ENCODE measurements at regions not wholly inside any gene's neighbourhood (a gene's known extent, or its start where the extent isn't known, plus 50 kb on each side); places are given as distances from the start of the nearest gene placed in this dataset.

DNA sequence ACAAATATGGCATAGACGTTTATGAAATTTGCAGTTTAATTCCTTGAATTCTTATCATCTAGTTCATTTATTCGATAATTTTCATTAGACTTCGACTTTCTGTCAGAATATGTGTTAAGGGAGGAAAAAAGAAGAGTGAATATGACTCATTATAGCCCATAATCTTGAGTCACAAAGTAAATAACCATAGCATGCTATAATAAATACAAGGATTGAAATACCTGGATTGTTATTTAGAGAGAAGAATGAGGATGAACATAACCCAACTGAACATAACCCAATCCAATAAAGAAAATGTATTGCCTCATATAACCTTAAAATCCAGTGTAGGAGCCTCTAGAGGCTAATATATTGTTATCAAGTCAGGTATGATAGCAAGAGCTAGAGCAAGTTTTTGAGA, 1858.3 kb upstream of the RAG2 start:
- TF ChIP-seq, protein P1, sequence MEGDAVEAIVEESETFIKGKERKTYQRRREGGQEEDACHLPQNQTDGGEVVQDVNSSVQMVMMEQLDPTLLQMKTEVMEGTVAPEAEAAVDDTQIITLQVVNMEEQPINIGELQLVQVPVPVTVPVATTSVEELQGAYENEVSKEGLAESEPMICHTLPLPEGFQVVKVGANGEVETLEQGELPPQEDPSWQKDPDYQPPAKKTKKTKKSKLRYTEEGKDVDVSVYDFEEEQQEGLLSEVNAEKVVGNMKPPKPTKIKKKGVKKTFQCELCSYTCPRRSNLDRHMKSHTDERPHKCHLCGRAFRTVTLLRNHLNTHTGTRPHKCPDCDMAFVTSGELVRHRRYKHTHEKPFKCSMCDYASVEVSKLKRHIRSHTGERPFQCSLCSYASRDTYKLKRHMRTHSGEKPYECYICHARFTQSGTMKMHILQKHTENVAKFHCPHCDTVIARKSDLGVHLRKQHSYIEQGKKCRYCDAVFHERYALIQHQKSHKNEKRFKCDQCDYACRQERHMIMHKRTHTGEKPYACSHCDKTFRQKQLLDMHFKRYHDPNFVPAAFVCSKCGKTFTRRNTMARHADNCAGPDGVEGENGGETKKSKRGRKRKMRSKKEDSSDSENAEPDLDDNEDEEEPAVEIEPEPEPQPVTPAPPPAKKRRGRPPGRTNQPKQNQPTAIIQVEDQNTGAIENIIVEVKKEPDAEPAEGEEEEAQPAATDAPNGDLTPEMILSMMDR (conservative IDR thresholded peaks at IDR 0.05) = no peak
- Mint-ChIP-seq H3K9me3 (no peaks in the 10 kb centered on the region), H3K4me3 (no peak overlapping the region)

DNA sequence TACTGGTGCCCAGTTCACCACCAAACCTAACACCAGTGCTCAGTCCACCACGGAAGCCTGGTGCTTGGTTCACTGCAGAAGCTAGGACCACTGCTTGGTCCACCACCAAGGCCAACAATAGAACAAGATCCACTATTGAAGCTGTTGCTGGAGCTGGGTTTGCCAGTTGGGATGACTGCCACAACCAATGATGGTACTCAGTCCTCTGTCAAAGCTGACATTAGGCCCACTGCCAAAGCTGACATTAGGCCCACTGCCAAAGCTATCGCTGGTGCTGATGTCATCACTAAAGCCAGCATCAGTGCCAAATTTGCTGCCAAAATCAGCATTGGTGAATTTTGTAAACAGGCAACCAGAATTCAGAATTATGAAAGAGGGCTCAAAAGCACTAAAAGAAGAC, 1850.2 kb upstream of the RAG2 start:
- Mint-ChIP-seq H3K9me3 (no peaks in the 10 kb centered on the region), H3K27ac (no peak overlapping the region), H3K36me3 (no peaks in the 10 kb centered on the region), H3K4me3 (no peak overlapping the region), H3K27me3 (no peaks in the 10 kb centered on the region), H3K4me1 (ENCODE audit: unreplicated experiment) (no peaks in the 10 kb centered on the region)
- TF ChIP-seq, protein P1 (conservative IDR thresholded peaks at IDR 0.05) = no peak
- DNase-seq (ENCODE audit: extremely low spot score, unreplicated experiment) = no peak

More for the DNA sequence above, 1858.3 kb upstream of the RAG2 start:
- no peaks in the 10 kb centered on the region for H3K27me3 Mint-ChIP-seq
- H3K27ac Mint-ChIP-seq = no peak overlapping the region
- H3K4me1 Mint-ChIP-seq (ENCODE audit: unreplicated experiment) = peaks cover 8% of the 10 kb centered on the region
- no peak for DNase-seq (ENCODE audit: extremely low spot score, unreplicated experiment)
- no peaks in the 10 kb centered on the region for H3K36me3 Mint-ChIP-seq

DNA sequence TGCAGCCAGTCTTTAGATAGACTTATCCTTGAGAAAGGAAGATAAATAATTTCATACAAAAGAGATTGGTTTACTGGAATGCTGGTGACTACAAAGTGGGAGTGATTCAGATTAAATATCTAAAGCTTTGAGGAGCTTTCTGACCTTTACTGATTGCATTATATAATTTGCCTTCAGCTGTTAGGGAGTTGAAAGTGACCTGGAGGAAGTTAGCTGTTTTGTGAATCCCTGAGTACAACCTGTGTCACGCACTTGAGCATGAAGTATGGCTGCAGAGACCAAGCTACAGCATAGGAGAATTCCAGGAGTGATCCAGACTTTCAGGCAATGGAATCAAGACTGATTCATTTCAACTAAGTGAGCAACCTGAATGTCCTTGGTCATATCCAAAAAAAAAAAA, 1848.3 kb upstream of the RAG2 start:
- Mint-ChIP-seq H3K27me3 (no peaks in the 10 kb centered on the region), H3K9me3 (no peaks in the 10 kb centered on the region), H3K4me3 (no peak overlapping the region), H3K27ac (no peak overlapping the region), H3K4me1 (ENCODE audit: unreplicated experiment) (no peaks in the 10 kb centered on the region), H3K36me3 (no peaks in the 10 kb centered on the region)
- TF ChIP-seq, protein P1 (conservative IDR thresholded peaks at IDR 0.05) = no peak
- no peak for DNase-seq (ENCODE audit: extremely low spot score, unreplicated experiment)

DNA sequence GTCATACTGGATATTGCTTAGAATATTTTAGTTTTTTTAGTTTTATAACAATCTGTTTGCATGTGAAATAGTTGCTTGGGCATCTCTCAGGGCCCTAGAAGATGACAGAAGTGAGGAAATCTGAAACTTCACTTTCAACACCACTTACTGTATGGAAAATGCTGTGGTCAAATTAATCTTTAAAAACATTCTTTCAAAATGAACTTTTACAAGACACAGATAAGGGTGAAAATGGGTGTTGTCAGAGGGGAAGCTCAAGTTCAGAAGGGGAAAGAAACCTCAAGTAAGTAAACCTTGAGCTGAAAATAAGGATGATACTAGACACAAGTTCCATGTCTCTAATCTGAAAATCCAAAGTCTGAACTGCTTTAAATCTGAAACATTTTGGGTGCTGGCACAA, 1840.1 kb upstream of the RAG2 start:
- Mint-ChIP-seq H3K27me3 (no peaks in the 10 kb centered on the region), H3K9me3 (no peaks in the 10 kb centered on the region), H3K27ac (no peak overlapping the region), H3K36me3 (no peaks in the 10 kb centered on the region), H3K4me1 (ENCODE audit: unreplicated experiment) (no peaks in the 10 kb centered on the region), H3K4me3 (no peak overlapping the region)
- DNase-seq (ENCODE audit: extremely low spot score, unreplicated experiment) = no peak
- TF ChIP-seq, protein P1 (conservative IDR thresholded peaks at IDR 0.05) = no peak

DNA sequence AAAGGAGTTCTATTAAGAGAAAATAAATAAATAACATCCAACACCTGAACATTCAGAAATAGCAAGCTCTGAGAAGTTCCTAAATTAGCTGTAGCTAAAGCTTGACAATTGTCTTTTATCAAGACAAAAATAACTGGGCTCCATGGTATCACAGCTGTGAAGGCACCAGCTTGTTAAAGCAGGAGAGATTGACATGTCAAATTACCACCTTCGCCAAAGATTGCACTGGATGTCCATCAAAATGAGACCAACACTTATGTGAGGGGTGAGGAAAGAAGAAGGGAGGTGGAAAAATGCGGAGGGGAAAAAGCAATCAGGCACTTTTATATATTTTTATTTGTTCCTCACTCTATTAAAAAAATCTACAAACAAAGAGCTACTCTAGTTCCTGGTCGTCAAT, 1827.5 kb upstream of the RAG2 start:
- TF ChIP-seq, protein P1 (conservative IDR thresholded peaks at IDR 0.05) = no peak
- no peaks in the 10 kb centered on the region for H3K36me3 Mint-ChIP-seq
- no peak overlapping the region for H3K4me3 Mint-ChIP-seq
- no peak for DNase-seq (ENCODE audit: extremely low spot score, unreplicated experiment)
- H3K27me3 Mint-ChIP-seq = no peaks in the 10 kb centered on the region
- no peaks in the 10 kb centered on the region for H3K4me1 Mint-ChIP-seq (ENCODE audit: unreplicated experiment)
- H3K27ac Mint-ChIP-seq = no peak overlapping the region
- H3K9me3 Mint-ChIP-seq = peaks cover 4% of the 10 kb centered on the region

DNA sequence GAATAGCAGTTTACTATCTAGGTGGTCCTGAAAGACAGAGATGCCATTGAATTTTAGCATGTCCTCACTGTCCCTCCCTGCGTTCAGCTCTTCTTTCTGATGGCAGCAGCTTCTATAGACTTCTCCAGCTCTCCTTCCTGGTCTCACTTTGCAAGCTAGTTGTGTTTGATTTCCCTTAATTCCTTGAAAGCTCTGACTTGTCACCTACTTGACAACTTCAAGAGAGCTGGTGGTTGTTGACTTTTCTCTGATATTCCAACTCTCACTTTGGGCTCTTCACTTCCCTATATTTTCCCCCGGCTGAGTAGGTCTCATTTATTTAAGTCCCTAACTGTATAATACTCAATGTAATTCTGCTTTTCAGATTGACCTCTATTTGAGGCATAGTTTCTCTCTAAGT, 1825.0 kb upstream of the RAG2 start:
- Mint-ChIP-seq H3K4me3 (no peak overlapping the region), H3K4me1 (ENCODE audit: unreplicated experiment) (no peaks in the 10 kb centered on the region), H3K27ac (no peak overlapping the region), H3K9me3 (no peaks in the 10 kb centered on the region), H3K27me3 (no peaks in the 10 kb centered on the region), H3K36me3 (no peaks in the 10 kb centered on the region)
- TF ChIP-seq, protein P1 (conservative IDR thresholded peaks at IDR 0.05) = no peak
- DNase-seq (ENCODE audit: extremely low spot score, unreplicated experiment) = no peak
